HG02642 (cell line): ENCODE measurements at regions not wholly inside any gene's neighbourhood (a gene's known extent, or its start where the extent isn't known, plus 50 kb on each side); places are given as distances from the start of the nearest gene placed in this dataset.

Experiments used
- ATAC-seq: cut with Tn5 transposase; IDR thresholded peaks from one replicate; pipeline ENCODE4 v1.9.1; 2021; ENCODE audit warnings: mild to moderate bottlenecking; ENCODE audit not compliant: unreplicated experiment, poor library complexity

DNA sequence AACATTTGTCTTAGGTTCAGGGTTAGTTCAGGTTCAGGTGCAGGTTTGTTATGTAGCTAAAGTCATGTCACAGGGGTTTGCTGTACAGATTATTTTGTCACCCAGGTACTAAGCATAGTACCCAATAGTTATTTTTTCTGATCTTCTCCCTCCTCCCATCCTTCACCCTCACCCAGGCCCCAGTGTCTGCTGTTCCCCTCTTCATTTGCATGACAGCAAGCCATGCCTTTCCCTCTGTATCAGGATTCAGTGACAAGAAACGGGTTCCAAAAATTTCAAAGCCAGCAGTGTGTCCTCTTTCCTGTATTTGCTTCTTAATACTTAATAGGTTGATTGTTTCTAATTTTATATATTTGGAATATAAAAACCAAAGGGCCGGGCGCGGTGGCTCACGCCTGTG is 330.8 kb upstream of the SGCD start:
- ATAC-seq, result no peak

DNA sequence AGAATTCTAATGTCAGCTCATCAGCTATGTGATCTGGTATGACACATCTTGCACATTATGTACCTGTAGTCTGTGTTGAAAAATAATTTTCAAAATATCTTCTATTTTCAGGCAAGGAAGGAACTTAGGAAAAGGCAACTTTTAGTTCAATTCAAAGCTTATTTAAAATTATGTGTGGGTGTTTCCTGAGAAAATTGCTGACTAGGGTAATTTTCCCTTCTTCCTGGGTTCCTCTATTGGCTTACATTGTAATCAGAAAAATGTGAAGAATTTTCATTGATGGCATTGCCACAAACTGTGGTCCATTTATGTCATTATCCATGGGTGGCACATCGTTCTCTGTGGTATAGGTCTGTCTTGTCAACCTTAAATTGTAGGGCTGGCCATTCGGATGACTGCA is 328.7 kb upstream of the SGCD start:
- no peak for ATAC-seq

DNA sequence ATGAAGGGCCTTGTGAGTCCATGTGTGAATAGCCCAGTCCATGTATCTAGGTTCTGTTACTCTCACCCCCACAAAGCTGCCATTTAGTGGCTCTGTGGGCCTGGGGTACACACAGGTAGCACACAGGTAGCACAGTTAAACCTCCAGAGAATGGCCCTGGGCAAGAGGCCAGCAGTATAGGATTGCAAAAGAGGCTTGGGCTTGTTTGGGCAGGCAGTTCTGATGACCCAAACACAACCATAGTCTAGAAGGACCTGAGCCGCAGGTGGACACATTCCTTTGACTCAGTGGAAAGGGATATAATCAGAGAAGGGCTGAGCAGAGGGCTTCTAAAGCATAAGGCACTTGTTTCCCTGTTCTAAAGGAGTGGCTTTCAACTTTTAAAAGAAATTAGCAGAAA is 326.8 kb upstream of the SGCD start:
- ATAC-seq, result no peak

DNA sequence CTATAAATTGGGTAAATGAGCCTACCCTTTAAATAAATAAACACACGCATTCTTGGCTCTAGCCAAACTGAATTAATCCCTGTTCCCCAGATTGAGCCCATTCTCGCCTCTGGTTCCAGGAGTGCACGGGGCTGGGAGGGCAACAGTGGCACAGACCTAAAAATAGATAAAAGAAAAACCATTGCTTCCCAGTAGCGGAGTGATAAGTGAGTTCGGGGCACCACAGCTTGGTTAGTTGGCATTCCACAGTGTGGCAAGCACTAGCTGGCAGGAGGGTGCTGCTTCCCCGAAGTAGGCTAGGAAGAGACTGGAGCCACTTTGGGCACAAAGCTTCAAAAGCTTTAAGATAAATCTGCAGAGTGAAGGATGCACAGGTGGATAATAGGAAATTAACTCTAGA is 322.2 kb upstream of the SGCD start:
- no peak for ATAC-seq

DNA sequence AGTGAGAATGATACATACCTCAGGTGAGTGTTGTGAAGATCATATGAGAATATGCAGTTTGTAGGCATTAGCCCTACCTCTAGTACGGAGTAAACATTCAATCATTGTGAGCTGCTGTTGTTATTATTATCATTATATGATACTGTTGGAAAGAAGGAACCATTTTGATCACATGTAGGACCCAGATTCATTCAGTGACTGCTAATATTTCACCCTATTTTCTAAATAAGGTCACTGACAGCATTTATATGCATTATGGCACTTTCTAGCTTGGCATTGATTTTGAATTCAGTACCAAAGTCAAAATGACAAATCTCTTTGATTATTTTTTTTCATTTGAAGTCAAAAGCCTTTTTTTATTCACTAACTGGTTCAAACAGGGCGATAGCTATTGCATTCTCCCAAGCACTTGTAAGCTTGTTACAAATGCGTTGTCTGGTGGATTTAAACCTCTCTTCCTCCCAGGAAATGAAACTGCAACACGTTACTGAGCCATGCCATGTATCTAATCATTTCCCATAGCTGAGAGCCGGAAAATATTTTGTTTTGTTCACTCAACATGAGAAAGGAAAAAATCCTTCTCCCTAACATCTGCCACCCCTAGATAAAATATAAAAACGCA is 320.8 kb upstream of the SGCD start:
- no peak for ATAC-seq

DNA sequence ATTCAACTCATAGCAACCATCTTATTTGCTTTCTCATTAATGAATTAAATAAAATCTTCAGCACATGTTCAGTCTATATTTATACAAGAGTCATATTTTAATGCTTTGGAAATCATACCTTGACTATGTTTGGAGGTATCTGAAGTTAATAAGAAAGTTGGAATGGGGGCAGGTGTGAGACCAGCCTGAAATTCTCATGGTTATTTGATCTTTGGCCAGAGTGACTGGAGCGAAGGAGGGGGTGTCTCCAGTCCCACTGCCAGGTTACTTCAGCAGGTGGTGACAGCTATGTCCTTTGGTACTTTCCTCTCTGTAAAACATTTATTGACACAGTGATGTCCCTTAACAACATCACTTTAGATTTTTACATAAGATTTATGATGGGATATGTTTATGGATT is 318.1 kb upstream of the SGCD start:
- no peak for ATAC-seq

DNA sequence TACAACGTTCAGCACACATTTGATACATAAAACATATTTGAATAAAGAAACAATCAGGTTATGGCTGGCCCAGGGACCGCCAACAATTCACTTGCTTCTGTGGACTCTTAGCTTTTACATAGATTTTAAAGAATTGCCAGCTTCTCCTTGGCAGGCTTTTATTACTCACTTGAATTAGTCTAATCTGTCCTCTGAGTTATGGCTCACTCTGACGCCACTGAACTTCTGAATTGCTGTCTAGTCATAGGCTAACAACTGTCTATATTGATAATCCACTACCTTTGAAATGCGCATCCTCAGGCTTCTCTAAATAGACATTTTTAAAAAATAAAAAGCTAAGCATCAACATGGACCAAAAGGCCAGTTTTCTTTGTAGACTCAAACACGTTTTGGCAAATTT is 317.4 kb upstream of the SGCD start:
- ATAC-seq, result no peak

DNA sequence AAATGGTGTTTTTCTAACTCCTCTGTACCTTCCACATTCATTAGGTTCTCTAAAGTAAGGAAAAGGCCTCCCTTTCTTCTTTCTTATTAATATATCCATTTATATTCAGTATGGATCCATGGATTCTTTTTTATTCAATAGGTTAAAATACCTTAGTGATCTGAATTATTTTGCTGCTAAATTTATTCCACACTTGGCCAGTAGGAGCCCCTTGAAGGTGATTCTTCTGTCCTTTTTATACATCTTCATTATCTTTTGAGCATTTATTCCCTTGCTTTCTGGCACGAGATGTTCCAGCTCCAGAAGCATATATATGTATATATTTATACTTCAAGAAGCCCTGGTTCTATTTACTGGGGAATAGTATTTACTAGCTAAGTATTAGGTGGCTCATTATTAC is 311.8 kb upstream of the SGCD start:
- ATAC-seq, result no peak

DNA sequence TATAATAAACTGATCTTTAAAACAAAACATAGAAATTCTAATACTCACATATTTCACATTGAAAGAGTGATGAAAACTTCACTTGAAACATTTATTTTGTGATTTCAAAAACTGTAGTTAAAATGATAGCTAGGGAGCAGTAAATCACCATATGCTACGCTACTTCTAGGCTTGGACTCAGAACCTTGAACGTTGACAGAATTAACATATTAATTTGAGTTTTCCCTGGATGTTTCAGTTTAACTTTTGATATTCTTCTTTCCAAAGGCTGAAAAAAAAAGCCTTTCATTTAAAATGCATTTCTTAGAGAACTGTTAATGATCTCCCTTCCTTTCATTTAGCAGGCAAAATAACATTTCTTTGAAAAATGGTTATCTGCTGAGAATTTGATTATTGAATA is 307.8 kb upstream of the SGCD start:
- ATAC-seq, result no peak

DNA sequence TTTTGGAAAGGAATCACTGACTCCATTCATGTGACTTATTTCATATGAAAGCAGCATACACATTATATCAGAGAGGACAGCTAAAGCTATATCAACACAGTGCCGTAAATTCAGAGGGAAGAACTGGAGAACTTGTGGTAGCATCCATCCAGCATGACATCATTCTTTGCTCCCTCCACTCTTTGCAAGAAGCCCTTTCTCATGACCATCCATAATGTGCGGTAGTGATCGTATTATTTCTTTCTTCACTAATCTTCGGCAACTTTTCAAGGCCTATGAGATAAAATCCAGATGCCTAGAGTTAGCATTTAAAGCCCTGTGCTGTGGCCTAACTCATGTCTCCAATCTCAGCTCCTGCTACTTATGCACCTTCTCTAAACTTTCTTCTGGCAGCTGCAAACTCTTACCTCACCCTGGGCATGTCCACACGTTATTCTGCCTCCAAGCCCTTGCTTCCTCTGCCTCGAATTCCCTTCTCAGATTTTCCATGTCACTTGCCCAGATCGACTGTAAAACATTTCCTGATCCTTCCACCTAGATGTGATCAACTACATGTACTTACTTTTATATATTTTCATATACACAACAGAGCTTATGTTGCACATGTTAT is 307.3 kb upstream of the SGCD start:
- ATAC-seq, result no peak

DNA sequence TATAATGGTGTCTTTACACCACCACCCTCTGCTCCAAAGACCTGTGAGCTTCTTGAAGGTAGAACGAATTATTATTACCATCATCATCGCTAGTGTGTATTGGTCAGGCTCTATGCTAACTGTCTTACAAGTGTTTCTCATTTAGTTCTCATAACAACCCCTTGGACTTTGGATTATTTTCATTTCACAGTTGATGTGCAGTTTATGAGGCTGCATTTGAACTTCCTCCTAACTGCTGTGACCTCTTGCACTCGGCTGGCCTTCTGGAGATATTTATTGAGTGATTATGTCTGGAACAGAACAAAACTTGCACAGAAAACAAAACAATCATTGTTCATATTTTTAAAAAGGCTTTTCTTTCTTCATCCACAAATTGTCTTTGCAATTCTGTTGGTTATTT is 306.3 kb upstream of the SGCD start:
- ATAC-seq, result no peak

DNA sequence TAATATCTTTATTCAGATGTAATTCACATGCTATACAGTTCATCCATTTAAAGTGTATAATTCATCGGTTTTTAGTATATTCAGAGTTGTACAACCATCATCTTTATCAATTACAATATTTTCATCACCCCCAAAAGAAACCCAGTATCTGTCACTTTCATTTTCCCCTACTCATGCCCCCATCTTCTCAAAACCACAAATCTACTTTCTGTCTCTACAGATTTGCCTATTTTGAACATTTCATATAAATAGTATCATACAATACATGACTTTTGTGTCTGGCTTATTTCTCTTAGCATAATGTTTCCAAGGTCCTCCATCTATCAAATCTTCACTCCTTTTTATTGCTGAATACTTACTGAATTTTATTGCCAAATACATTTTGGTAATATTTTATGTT is 305.1 kb upstream of the SGCD start:
- no peak for ATAC-seq

DNA sequence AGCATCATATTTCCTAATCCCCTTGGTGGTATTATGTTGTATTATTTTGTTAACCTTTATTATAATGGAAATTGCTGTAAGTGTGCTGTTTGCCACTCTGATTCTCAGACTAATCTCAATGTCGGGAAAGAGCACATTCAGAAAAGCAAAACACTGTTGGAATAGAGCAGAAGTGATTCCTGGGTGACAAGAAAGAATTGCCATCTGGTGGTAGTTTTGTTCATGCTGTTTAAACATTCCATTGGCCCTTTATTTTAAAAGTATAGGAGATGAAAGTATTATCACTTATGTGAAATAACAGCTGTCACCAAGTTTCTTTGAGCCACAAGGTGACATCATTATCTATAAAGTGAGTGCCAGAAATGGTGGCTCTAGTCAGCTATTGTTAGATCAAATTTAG is 301.3 kb upstream of the SGCD start:
- no peak for ATAC-seq

DNA sequence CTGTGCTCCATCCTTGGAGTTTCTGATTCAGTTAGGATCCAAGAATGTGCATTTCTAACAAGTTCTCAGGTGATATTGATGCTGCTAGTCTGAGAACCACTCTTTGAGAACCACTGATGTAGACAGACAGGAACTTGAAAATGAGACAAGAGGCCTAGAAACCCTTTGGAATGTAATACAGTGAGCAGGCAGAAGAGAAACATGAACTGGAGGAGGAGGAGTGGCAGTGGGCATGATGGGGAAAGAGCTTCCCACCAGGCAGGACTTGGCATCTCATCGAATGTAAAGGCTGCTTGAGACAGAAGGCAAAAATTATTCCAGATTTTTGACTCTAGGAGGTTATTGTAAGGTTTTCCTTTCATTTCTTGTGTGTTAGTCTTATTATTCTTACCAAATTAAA is 295.8 kb upstream of the SGCD start:
- ATAC-seq, result no peak

DNA sequence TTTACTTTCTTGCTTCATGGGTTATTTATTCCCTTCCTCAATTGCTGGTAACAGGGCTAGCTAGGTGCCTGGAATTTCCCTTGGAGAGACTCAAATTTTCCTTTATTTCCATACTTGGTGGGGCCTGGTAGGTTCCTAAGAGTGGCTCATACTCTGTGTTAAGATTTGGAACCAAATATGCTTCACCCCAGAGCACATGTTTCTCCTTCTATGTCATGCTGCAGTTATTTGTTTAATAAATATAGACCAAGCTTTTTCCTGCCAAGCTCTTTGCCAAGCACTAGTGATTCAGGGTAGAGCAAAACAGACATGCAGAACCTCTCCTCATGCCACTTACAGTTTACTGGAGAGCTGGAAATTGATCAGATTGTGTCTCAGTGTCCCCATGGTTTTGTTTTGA is 290.3 kb upstream of the SGCD start:
- no peak for ATAC-seq

DNA sequence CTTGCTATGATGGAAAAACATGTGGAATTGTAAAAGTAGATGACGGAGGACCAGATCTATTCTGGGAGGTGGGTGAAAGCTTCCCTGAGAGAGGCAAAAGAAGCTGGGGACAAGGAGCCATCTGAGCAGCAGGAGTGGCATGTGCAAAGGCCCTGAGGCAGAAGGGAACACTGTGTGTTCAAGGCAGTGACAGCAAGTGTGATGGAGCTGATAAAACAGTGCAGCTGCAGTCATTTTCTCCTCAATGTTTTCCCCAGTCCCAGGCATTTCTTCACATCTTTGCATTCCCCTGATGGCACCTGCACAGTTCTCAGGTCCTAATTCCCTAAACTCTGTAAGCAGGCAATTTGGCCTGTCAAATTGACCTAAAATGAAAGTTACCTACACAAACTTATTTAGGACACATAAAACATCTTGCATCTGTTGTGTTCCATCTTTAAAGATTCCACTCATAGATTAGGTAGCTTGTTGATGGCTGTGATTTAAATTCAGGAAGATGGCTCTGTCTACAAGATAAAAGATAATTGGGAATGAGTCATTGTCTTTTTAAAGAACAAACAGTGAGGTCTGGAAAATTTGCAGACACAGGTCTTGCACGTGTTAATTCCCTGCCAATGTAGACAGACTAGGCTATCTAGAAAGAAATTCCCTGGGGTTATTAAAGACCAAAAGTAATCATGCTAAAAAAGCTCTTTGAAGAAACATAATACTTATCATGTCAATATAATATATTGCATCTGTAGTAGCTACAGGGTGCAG is 289.6 kb upstream of the SGCD start:
- ATAC-seq, result no peak

DNA sequence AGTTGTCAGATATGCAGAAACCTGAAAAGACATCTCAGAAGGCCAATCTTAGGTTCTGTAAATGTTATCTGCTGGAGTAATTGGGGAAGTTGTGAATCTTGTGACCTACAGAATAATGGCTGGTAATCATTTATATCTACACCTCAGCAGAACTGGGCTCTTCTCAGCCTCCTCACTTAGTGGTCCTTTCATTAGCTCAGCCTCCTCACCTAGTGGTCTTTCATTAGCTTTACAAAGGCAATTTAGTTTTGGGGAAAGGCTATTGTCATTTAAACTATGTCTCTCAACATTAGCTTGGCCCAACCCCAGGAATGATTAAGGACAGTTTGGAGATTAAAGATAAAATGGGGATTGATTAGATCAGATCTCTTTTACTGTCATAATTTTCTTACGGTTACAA is 284.2 kb upstream of the SGCD start:
- no peak for ATAC-seq

DNA sequence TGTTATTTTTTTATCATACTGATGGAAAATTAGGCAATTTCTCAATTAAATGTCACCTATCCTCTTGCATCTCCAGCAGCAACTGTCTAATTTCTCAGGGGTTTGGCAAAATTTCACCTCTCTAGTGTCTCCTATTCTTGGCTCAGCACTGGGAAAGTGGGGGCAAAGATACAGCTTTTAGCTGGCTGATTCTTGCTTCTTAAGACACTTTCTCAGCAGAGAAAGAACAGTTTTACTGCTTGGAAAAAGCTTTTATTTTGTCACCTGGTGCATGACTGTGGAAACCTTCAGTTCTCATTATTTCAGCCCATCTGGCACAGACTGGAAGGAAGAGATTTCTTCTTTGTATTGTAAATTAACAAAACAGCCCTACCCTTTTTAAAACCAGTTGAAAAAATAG is 283.6 kb upstream of the SGCD start:
- ATAC-seq, result no peak

DNA sequence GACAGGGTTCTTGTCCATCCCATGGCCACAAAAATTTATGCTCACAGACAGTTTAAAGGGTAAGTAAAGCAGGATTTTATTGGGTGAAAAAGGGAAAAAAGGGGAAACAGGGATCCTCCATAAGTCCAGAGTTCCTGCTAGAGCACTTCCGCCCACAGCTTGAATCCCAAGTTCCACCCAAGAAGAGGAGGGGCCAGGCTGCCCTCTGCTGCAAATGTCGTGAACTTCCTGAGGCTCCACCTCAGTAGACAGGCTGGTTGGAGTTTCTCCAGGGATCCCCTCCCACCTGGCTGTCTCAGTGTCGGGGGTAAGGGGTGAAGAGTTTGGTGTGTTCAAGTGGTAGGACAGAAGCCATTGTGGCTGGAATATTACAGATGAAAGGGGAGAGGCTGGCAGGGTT is 275.0 kb upstream of the SGCD start:
- ATAC-seq, result no peak

DNA sequence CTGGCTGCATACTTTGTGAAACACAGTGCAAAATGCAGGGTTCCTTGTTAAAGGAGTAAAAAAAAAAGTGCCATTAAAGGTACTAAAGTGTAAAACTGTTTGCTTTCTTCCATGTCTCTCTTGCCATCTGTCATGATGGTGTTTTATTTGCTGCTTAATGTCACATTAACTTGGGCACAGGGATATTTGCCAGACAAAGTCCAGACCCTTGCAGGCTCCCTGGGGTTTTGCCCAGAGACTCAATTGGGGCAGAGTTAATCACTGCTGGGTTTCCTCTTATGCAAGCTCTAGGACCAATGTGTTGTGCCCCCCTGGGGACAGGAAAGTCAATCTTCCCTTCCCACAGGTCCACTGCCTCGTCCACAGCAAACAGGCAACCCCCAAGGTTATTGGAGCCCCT is 274.3 kb upstream of the SGCD start:
- ATAC-seq, result no peak

DNA sequence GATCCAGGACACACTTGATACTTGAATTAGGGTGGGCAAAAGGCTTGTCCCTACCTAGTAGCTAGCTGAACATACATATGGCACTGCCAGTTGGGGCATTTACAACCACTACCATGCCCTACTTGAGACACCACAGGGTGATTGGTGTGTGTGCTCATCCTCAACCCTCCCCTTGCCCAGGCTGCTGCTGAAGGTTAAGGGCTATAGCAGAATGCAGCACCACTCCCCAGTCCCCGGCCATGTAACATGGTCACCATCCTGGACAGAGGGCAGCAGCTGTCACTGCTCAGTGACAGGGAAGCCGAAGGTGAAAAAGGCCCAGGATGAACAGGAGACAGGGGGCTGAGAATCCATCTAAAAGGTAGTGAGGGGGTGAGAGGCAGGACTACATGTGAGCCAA is 273.9 kb upstream of the SGCD start:
- ATAC-seq, result no peak

DNA sequence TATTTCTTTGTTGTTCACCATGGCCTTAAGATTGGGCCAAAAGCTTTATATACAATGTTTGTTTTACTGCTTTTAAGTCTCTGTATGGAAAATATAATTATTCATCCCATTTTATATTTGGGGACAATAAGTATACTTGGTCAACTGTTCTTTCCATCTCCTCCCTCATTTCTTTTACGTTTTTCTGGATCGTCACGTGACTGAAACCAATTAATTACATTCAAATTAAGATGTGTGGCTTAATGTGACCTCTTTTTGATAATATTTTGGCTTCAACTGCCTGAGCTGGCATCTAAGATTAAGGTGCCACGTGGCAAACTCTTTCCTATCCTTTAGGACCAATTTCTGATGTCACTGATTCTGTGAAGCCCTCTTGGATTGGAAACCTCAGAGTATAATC is 250.1 kb upstream of the SGCD start:
- no peak for ATAC-seq
